Panc1 (cell line): ENCODE measurements at regions not wholly inside any gene's neighbourhood (a gene's known extent, or its start where the extent isn't known, plus 50 kb on each side); places are given as distances from the start of the nearest gene placed in this dataset.

ENCODE experiments used
- POLR2AphosphoS5 ChIP-seq: IDR thresholded peaks from 2 replicates; pipeline ENCODE4 v1.6.1; 2012; ENCODE audit warnings: mild to moderate bottlenecking, low read depth, low read length, moderate library complexity
- SIN3A ChIP-seq: IDR thresholded peaks from 2 replicates; pipeline ENCODE4 v1.6.1; 2012; ENCODE audit warnings: low read depth, mild to moderate bottlenecking, low read length, moderate library complexity, borderline replicate concordance; ENCODE audit not compliant: insufficient read depth
- TCF7L2 ChIP-seq: IDR thresholded peaks from 2 replicates; pipeline ENCODE4 v1.6.1; 2011; ENCODE audit warnings: mild to moderate bottlenecking, low read depth, low read length, inconsistent platforms
- TF ChIP-seq, protein P1 (sequence below): fragments of 450-650 bp; IDR thresholded peaks from 2 replicates; pipeline ENCODE4 v1.5.1; 2017; ENCODE audit warnings: mild to moderate bottlenecking
- TF ChIP-seq, protein P2 (sequence below), 2 experiments: IDR thresholded peaks; 2 replicates each; pipeline ENCODE4 v1.6.1; 2011 to 2012; ENCODE audit warnings: low read depth in 2 of 2, control low read depth in 1 of 2, low read length in 1 of 2, mild to moderate bottlenecking in 1 of 2, moderate library complexity in 1 of 2; ENCODE audit not compliant: insufficient read depth in 1 of 2

DNA sequence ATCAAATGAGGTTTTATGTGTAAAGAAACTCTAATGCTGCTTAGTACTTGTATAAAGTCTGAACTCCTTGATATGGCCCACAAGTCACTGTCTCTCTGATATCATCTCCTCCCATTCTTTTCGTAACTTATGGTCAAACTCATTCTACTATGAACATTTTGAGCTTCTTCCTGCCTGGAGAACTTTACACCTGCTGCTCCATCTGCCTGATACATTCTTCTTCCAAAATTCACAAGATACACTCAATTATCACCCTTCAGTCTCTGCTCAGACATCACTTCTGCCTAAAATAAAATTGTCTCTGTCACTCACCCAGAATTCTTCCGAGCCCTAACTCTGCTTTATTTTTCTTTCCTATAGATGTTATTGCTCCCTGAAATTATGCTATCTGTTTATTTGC is 192.8 kb upstream of the LYPLAL1 start:
- no peak for TF ChIP-seq SIN3A
- TF ChIP-seq, protein P1, sequence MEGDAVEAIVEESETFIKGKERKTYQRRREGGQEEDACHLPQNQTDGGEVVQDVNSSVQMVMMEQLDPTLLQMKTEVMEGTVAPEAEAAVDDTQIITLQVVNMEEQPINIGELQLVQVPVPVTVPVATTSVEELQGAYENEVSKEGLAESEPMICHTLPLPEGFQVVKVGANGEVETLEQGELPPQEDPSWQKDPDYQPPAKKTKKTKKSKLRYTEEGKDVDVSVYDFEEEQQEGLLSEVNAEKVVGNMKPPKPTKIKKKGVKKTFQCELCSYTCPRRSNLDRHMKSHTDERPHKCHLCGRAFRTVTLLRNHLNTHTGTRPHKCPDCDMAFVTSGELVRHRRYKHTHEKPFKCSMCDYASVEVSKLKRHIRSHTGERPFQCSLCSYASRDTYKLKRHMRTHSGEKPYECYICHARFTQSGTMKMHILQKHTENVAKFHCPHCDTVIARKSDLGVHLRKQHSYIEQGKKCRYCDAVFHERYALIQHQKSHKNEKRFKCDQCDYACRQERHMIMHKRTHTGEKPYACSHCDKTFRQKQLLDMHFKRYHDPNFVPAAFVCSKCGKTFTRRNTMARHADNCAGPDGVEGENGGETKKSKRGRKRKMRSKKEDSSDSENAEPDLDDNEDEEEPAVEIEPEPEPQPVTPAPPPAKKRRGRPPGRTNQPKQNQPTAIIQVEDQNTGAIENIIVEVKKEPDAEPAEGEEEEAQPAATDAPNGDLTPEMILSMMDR, result no peak
- TF ChIP-seq POLR2AphosphoS5, result no peak
- TF ChIP-seq TCF7L2, result no peak
- TF ChIP-seq, protein P2, sequence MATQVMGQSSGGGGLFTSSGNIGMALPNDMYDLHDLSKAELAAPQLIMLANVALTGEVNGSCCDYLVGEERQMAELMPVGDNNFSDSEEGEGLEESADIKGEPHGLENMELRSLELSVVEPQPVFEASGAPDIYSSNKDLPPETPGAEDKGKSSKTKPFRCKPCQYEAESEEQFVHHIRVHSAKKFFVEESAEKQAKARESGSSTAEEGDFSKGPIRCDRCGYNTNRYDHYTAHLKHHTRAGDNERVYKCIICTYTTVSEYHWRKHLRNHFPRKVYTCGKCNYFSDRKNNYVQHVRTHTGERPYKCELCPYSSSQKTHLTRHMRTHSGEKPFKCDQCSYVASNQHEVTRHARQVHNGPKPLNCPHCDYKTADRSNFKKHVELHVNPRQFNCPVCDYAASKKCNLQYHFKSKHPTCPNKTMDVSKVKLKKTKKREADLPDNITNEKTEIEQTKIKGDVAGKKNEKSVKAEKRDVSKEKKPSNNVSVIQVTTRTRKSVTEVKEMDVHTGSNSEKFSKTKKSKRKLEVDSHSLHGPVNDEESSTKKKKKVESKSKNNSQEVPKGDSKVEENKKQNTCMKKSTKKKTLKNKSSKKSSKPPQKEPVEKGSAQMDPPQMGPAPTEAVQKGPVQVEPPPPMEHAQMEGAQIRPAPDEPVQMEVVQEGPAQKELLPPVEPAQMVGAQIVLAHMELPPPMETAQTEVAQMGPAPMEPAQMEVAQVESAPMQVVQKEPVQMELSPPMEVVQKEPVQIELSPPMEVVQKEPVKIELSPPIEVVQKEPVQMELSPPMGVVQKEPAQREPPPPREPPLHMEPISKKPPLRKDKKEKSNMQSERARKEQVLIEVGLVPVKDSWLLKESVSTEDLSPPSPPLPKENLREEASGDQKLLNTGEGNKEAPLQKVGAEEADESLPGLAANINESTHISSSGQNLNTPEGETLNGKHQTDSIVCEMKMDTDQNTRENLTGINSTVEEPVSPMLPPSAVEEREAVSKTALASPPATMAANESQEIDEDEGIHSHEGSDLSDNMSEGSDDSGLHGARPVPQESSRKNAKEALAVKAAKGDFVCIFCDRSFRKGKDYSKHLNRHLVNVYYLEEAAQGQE (IDR thresholded peaks at IDR 0.05; ENCODE audit: insufficient read depth in 1 of 2, low read depth in 2 of 2, low read length in 1 of 2), result no peak
